SHP77 treated with DMSO at 0.1 percent for 48 hours (cell line): ENCODE measurements at regions not wholly inside any gene's neighbourhood (a gene's known extent, or its start where the extent isn't known, plus 50 kb on each side); places are given as distances from the start of the nearest gene placed in this dataset.
"Not testable (repeated sequence)": the region's sequence is repeated elsewhere in the genome, so short reads cannot be mapped to it uniquely, and the experiment has no call there.

Source experiments
- DNase-seq: peaks from one replicate; lab custom pipeline; 2025; lab: John Stamatoyannopoulos, UW

DNA sequence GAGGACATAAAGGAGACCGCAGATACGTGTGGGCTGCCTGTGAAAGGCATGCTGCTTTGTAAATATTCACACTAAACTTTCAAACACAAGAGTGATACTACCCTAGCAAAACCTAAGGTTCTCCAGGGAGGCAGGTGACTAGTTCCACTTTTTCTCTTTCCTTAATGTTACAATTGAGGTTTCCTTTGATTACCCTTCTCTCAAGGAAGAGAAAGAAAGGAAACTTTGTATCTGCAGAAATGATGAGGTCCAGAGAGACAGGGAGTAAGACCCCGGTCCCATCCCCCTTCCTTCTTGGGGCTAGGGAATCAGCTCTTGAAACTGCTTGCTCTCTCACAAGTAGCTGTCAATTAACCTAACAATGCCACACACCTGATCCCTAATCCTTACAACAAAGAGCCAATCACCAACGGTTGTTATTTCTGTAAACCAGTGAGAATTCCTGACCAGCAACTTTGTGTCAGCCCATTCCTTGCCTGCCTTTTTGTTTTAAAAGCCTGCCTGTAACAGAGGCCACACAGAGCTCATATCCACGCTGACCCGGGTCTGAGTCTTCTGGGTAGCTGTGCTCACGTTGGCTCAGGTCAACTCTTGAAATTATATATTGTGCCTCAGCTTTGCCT lies 754.8 kb upstream of the FRG1 start:
- DNase-seq: no peak

GRCh38 chr4:189187531-189188052 lies 753.1 kb upstream of the FRG1 start:
- DNase-seq: no peak

- DNase-seq: no peak
Observed at GRCh38 chr4:189198624-189199023, 742.0 kb upstream of the FRG1 start.

DNA sequence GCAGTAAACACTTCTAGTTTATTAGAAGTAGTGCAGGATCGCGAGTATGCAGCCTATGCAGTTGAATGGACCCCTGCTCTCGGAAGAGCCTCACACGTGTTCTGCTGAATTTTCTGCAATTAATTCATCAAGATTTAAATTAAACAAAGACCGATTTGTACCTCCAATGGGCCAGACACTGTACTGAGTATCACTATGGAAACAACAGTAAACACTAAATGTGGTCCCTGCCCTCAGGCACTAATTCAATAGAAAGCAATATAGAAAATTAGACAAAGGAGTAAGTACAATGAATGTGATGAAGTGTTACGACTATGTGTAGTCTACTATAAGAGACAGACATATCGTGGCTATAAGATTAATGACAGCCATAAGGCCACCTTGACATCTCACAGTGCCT lies 740.3 kb upstream of the FRG1 start:
- DNase-seq: no peak

GRCh38 chr4:189202182-189202868 lies 738.3 kb upstream of the FRG1 start:
- DNase-seq: no peak

GRCh38 chr4:189202869-189203271 lies 737.8 kb upstream of the FRG1 start:
- DNase-seq: no peak

- DNase-seq: no peak
Observed at GRCh38 chr4:189204616-189205015, 736.1 kb upstream of the FRG1 start.

DNA sequence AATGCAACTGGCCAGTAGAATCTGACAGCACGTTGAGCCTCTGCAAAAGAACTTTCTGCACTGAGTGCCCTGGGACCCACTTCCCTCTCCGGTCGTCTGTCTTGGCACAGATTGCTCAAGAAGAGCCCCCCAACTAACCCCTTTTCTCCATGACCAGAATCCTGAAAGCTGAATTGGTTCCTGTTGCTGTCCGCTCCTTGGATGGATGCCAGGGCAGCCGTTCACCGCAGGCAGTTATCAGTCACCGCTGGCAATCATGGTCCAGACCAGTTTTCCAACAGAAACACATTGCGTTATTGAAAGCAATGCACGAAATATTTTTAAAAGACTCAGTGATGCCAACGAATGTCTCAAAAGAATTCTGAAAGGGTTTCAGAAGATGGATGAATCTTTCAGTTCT lies 733.7 kb upstream of the FRG1 start:
- no peak for DNase-seq

DNA sequence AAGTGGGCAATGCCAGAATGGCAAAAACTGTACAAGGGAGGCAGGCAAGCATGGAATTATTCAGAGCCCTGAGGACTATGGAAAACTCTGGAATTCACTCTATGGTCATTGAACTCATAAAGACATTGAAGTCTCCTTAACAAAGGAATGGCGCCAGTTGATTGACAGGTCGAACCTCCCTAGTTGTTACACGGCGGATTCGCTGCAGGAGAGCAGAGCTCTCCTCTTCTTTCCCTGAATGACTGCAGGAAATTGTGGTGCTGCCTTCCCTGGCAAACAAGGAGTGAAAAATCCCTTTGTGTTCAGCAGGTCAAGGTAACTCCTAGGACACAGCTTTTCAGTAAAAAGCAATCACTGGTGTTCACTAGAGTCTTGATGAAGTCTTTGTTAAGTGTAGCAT lies 732.8 kb upstream of the FRG1 start:
- DNase-seq: no peak

DNA sequence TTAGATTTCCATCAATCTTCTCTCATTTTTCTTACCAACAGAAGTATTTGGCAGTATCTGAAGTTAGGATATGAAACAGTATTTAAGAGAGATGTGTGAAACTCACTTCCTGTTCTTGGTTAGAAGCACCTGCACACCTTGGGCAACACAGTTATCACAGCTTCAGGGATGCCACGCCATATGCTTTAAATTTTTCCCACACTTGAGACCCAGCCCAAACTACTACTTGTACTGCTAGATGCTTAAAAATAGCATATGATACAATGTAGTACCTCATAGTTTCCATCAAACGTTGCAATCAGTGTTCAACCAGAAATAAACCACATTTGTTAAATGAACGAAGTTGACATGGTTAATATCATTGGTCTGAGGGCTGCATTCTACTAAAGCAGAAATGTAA lies 725.1 kb upstream of the FRG1 start:
- DNase-seq: no peak

- DNase-seq: no peak
Observed at GRCh38 chr4:189221691-189222090, 719.0 kb upstream of the FRG1 start.

DNA sequence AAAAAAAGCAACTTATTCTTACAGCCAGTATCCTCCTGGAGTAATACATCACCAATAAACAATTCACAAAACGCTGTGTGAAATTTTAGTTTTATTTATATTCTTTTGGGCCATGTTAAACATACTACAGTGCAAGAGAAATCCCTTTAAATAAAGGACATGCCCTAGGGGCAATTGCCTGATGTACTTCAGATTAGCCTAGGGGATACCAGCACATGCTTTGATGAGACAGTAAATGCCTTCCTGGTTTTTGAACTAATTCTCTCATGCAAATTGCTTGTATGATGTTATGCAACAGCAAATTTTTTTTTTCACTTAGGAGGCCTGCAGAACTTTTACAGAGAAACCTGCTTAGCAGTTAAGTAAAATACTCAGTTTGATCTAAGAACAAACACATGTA lies 711.9 kb upstream of the FRG1 start:
- DNase-seq: no peak

DNA sequence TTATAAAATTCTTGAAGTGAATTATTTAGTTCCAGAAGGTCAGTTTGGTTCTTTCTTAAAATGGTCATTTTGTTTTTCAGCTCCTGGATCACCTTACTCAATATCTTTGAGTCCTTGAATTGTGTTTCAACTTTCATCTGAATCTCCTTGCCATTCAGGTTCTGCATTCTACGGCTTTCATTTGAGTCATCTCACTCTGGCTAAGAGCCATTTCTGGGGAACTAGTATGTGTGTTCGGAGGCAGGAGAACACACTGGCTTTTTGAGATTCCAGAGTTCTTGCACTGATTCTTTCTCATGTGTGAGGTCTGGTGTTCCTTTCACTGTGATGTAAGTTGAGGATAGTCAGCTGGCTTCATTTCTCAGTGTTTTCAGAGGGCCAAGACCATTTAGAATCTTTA lies 708.4 kb upstream of the FRG1 start:
- DNase-seq: no peak

DNA sequence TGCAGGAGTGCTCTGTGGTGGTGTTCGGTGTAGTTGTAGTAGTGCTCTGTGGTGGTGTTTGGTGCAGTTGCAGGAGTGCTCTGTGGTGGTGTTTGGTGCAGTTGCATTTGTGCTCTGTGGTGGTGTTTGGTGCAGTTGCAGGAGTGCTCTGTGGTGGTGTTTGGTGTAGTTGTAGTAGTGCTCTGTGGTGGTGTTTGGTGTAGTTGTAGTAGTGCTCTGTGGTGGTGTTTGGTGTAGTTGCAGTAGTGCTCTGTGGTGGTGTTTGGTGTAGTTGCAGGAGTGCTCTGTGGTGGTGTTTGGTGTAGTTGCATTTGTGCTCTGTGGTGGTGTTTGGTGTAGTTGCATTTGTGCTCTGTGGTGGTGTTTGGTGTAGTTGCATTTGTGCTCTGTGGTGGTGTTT lies 706.9 kb upstream of the FRG1 start:
- not testable (repeated sequence) for DNase-seq

DNA sequence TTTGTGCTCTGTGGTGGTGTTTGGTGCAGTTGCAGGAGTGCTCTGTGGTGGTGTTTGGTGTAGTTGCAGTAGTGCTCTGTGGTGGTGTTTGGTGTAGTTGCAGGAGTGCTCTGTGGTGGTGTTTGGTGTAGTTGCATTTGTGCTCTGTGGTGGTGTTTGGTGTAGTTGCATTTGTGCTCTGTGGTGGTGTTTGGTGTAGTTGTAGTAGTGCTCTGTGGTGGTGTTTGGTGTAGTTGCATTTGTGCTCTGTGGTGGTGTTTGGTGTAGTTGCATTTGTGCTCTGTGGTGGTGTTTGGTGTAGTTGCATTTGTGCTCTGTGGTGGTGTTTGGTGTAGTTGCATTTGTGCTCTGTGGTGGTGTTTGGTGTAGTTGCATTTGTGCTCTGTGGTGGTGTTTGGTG lies 705.7 kb upstream of the FRG1 start:
- DNase-seq: not testable (repeated sequence)

GRCh38 chr4:189235599-189235998 lies 705.1 kb upstream of the FRG1 start:
- no peak for DNase-seq

- not testable (repeated sequence) for DNase-seq
Observed at GRCh38 chr4:189236321-189236720, 704.4 kb upstream of the FRG1 start.

GRCh38 chr4:189237340-189237739 lies 703.3 kb upstream of the FRG1 start:
- no peak for DNase-seq

- DNase-seq: no peak
Observed at GRCh38 chr4:189255636-189256035, 685.0 kb upstream of the FRG1 start.

DNA sequence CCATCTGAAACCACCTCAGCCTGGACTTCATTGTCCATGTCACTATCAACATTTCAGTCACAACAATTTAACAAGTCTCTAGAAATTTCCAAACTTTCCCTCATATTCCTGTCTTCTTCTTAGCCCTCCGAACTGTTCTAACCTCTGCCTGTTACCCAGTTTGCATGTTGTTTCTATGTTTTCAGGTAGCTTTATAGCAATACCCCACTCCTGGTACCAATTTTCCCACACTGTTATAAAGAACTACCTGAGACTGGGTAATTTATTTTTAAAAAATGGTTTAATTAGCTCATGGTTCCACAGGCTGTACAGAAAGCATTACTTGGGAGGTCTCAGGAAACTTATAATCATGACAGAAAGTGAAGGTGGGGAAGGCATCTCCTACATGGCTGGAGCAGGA lies 679.2 kb upstream of the FRG1 start:
- no peak for DNase-seq

DNA sequence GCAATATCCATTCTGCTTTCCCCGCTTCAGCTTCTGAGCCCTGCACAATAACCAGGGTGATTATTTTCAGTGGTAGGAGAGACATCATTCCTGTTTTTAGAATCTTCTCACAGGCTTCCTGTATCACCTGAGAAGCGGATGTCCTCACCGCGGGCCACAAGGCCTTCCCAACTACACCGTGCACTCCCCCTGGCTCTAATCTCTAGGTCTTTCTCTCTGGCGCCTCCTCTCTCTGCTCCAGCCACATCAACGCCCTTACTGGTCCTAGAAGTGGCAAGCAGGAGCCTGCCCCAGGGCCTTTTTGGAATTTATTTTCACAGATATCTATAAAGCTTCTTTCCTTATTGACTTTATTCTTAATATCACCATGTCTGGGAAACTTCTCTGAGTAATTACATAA lies 675.2 kb upstream of the FRG1 start:
- DNase-seq: no peak

DNA sequence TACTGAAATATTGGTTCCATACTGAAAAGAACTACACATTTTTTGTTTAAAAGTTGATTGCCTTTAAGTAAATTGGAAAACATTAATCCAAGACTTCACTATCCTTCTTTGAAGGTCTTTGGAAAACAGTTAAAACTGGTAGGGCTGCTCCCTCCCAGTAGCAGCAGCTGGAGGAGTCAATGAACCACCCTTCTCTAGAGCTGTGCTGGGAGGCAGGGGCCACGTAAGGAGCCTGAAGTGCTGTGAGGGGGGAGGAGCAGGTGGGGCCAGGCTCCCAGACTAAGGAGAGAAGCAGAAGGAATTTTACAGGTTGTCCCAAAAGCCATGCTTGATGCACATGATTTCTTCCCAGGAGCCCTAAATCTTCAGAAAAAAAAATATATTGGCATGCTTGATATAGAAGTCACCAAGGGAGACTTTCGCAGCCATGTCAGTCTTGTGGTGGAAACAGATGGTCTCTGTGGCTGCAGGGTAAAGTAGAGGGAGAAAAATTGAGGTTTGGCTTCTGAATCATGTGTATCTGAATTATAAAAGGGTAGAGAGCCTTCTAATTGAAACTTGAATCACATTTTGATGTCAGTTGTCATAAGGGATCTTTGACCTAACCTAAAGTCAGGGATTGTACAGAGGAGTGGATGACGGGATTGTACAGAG lies 673.2 kb upstream of the FRG1 start:
- no peak for DNase-seq

DNA sequence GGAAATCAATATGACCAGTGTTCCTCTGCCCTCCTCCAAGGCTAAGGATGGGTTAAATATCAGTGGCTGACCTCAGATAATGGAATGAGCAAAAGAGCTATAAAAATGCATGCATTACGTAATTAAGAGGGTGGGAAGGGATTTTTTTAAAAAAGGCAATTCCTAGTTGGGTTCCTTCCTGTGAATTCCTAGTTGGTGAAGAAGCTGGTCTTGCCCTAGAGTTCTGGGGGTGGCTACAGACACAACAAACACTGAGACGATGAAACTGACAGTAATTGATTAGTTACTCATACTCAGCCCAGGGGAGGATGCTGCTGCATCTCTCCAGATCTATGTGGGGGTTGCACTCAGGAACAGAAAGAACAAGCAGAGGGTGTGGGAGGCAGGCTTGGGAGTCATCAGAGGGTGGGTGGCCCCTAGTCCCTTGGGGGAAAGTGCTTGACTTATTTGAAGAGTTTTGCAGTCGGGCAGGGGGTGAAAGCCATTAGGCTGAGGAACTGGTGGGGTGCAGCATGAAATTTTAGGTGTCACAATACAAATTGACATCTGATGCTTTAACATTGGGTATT lies 662.0 kb upstream of the FRG1 start:
- no peak for DNase-seq
